ENCODE measurements at regions not wholly inside any gene's neighbourhood (a gene's known extent, or its start where the extent isn't known, plus 50 kb on each side); places are given as distances from the start of the nearest gene placed in this dataset.
"Not testable (repeated sequence)": the region's sequence is repeated elsewhere in the genome, so short reads cannot be mapped to it uniquely, and the experiment has no call there.

DNA sequence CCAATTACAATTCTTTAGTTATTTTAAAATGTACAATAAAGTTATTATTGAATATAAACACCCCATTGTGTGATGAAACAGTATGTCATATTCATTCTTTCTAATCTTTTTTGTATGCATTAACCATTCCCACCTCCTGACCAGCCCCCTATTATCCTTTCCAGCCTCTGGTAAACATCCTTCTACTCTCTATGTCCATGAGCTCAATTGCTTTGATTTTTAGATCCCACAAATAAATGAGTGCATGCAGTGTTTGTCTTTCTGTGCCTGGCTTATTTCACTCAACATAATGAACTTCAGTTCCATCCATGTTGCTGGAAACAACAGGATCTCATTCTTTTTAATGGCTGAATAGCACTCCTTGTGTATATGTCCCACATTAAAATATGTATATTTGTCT, 1858.9 kb upstream of the C9orf72 start:
- Histone ChIP-seq H3K79me1 (replicated peaks; ENCODE audit: low read length, poor library complexity, severe bottlenecking) (no peaks in the 10 kb centered on the region), H4K91ac (ENCODE audit: low read length) (no peak overlapping the region), H3K14ac (ENCODE audit: low read length in 2 of 2) (no peak overlapping the region), H3K36me3 (ENCODE audit: control insufficient read depth in 1 of 2, insufficient read depth in 2 of 2, low read depth in 1 of 2, low read length in 2 of 2) (no peaks in the 10 kb centered on the region), H3K9me3 (ENCODE audit: control insufficient read depth, low read length) (peaks cover 14% of the 10 kb centered on the region), H2BK5ac (ENCODE audit: low read depth, low read length, poor library complexity, severe bottlenecking) (no peak overlapping the region), H2BK15ac (ENCODE audit: low read depth, poor library complexity, severe bottlenecking) (no peak overlapping the region), H3K23ac (ENCODE audit: low read length in 2 of 2) (no peak overlapping the region), H2BK120ac (ENCODE audit: low read depth, low read length) (no peak overlapping the region), H3K4me2 (ENCODE audit: low read length, poor library complexity, severe bottlenecking) (no peak overlapping the region), H3K4me1 (ENCODE audit: control insufficient read depth, insufficient read depth, low read depth, low read length) (no peaks in the 10 kb centered on the region), H3K27me3 (ENCODE audit: control insufficient read depth in 1 of 2, insufficient read depth in 1 of 2, low read length in 2 of 2) (no peaks in the 10 kb centered on the region), H3K27ac (ENCODE audit: low read length, poor library complexity, severe bottlenecking) (no peak overlapping the region), H2BK12ac (ENCODE audit: low read length in 2 of 2) (no peak overlapping the region), H3K4ac (ENCODE audit: low read depth in 1 of 2, low read length in 2 of 2) (no peak overlapping the region), H3K4me3 (ENCODE audit: insufficient read depth in 1 of 2, low read depth in 1 of 2, low read length in 2 of 2) (no peak overlapping the region), H3K9ac (ENCODE audit: low read length) (no peak overlapping the region), H2AFZ (ENCODE audit: low read depth, low read length) (no peak overlapping the region), H3K18ac (ENCODE audit: low read depth in 1 of 2, low read length in 2 of 2) (no peak overlapping the region), H2AK5ac (ENCODE audit: low read length, severe bottlenecking) (no peak overlapping the region), H4K8ac (ENCODE audit: low read length) (no peak overlapping the region)
- DNase-seq = no peak

DNA sequence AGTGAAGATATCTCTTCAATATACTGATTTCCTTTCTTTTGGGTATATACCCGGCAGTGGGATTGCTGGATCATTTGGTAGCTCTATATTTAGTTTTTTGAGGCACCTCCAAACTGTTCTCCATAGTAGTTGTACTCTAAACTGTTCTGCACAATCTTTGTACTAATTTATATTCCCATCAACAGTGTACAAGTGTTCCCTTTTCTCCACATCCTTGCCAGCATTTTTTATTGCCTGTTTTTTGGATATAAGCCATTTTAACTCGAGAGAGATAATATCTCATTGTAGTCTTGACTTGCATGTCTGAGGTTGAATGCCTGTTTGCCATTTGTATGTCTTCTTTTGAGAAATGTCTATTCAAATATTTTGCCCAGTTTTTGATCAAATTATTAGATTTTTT, 1859.4 kb upstream of the C9orf72 start:
- H4K8ac ChIP-seq (ENCODE audit: low read length); H3K27ac ChIP-seq (ENCODE audit: low read length, poor library complexity, severe bottlenecking); H3K9ac ChIP-seq (ENCODE audit: low read length); H3K23ac ChIP-seq (ENCODE audit: low read length in 2 of 2); H2BK15ac ChIP-seq (ENCODE audit: low read depth, poor library complexity, severe bottlenecking); H3K79me1 ChIP-seq (replicated peaks; ENCODE audit: low read length, poor library complexity, severe bottlenecking); H3K36me3 ChIP-seq (ENCODE audit: control insufficient read depth in 1 of 2, insufficient read depth in 2 of 2, low read depth in 1 of 2, low read length in 2 of 2); H2BK5ac ChIP-seq (ENCODE audit: low read depth, low read length, poor library complexity, severe bottlenecking); H2BK12ac ChIP-seq (ENCODE audit: low read length in 2 of 2); H2BK120ac ChIP-seq (ENCODE audit: low read depth, low read length); H3K4me2 ChIP-seq (ENCODE audit: low read length, poor library complexity, severe bottlenecking); H3K4ac ChIP-seq (ENCODE audit: low read depth in 1 of 2, low read length in 2 of 2); H2AFZ ChIP-seq (ENCODE audit: low read depth, low read length); H3K14ac ChIP-seq (ENCODE audit: low read length in 2 of 2); H3K27me3 ChIP-seq (ENCODE audit: control insufficient read depth in 1 of 2, insufficient read depth in 1 of 2, low read length in 2 of 2); H3K4me3 ChIP-seq (ENCODE audit: insufficient read depth in 1 of 2, low read depth in 1 of 2, low read length in 2 of 2); H3K18ac ChIP-seq (ENCODE audit: low read depth in 1 of 2, low read length in 2 of 2); H2AK5ac ChIP-seq (ENCODE audit: low read length, severe bottlenecking); H4K91ac ChIP-seq (ENCODE audit: low read length); H3K4me1 ChIP-seq (ENCODE audit: control insufficient read depth, insufficient read depth, low read depth, low read length); DNase-seq: not testable (repeated sequence)
- H3K9me3 ChIP-seq (ENCODE audit: control insufficient read depth, low read length) = peaks cover 14% of the 10 kb centered on the region
- 100% methylated on average over 1 of the region's 2 CpGs for WGBS

DNA sequence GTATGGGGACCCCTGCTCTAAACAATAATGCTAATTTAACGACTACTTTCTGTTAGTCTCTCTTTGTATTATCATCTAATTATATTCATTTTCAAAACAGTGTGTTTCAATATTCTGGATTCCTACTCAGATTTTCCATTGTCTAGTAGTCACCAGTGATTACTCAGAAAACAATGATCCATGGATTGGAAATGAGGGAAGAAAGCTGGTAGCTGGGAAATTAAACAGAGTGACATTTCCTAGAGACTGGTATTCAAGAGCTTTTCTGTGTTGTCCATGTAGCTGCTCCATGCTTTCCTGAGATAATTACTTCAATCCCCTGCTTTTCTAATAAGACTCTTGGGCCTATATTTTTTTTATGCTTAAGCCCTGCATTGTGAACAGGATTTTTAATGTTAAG, 1862.1 kb upstream of the C9orf72 start:
- no peak overlapping the region for H3K4me3 ChIP-seq (ENCODE audit: insufficient read depth in 1 of 2, low read depth in 1 of 2, low read length in 2 of 2)
- peak overlapping the region in 1 of 2 experiments; percentile 70 for H3K18ac ChIP-seq (ENCODE audit: low read depth in 1 of 2, low read length in 2 of 2)
- no peak overlapping the region for H2BK120ac ChIP-seq (ENCODE audit: low read depth, low read length)
- no peak overlapping the region for H2BK12ac ChIP-seq (ENCODE audit: low read length in 2 of 2)
- no peak overlapping the region for H3K14ac ChIP-seq (ENCODE audit: low read length in 2 of 2)
- H3K27me3 ChIP-seq (ENCODE audit: control insufficient read depth in 1 of 2, insufficient read depth in 1 of 2, low read length in 2 of 2) = no peaks in the 10 kb centered on the region
- no peak overlapping the region for H3K4ac ChIP-seq (ENCODE audit: low read depth in 1 of 2, low read length in 2 of 2)
- no peak overlapping the region for H4K91ac ChIP-seq (ENCODE audit: low read length)
- no peak overlapping the region for H2BK5ac ChIP-seq (ENCODE audit: low read depth, low read length, poor library complexity, severe bottlenecking)
- no peaks in the 10 kb centered on the region for H3K36me3 ChIP-seq (ENCODE audit: control insufficient read depth in 1 of 2, insufficient read depth in 2 of 2, low read depth in 1 of 2, low read length in 2 of 2)
- peaks cover 3% of the 10 kb centered on the region for H3K9me3 ChIP-seq (ENCODE audit: control insufficient read depth, low read length)
- H3K9ac ChIP-seq (ENCODE audit: low read length) = no peak overlapping the region
- no CpG with 5 or more reads among the region's 1 CpG for WGBS
- no peaks in the 10 kb centered on the region for H3K4me1 ChIP-seq (ENCODE audit: control insufficient read depth, insufficient read depth, low read depth, low read length)
- H3K27ac ChIP-seq (ENCODE audit: low read length, poor library complexity, severe bottlenecking) = no peak overlapping the region
- no peak overlapping the region for H2AFZ ChIP-seq (ENCODE audit: low read depth, low read length)
- no peaks in the 10 kb centered on the region for H3K79me1 ChIP-seq (replicated peaks; ENCODE audit: low read length, poor library complexity, severe bottlenecking)
- H3K23ac ChIP-seq (ENCODE audit: low read length in 2 of 2) = no peak overlapping the region
- no peak overlapping the region for H2AK5ac ChIP-seq (ENCODE audit: low read length, severe bottlenecking)
- no peak overlapping the region for H3K4me2 ChIP-seq (ENCODE audit: low read length, poor library complexity, severe bottlenecking)
- H2BK15ac ChIP-seq (ENCODE audit: low read depth, poor library complexity, severe bottlenecking) = no peak overlapping the region
- H4K8ac ChIP-seq (ENCODE audit: low read length) = no peak overlapping the region
- no peak for DNase-seq

DNA sequence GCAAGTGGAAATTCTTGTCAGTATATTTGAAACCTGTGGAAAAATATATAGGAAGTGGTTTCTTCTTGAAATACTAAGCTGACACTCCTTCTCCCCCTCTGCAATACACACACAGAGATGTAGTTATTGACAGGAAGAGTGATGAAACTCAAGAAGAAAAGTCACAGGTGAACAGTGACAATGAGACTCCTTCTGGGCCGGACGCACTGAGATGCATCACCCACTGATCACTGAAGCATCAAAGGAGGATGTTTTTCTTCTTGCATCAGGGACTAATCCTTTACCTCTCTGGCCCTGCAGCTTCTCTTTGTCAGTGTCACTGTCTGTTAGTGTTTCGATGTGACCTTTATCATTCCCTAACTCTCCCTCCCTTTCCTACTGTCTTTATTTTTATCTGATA, 1864.2 kb upstream of the C9orf72 start:
- H3K27me3 ChIP-seq (ENCODE audit: control insufficient read depth in 1 of 2, insufficient read depth in 1 of 2, low read length in 2 of 2) = no peaks in the 10 kb centered on the region
- H3K27ac ChIP-seq (ENCODE audit: low read length, poor library complexity, severe bottlenecking) = no peak overlapping the region
- no peak overlapping the region for H3K4me2 ChIP-seq (ENCODE audit: low read length, poor library complexity, severe bottlenecking)
- H2AK5ac ChIP-seq (ENCODE audit: low read length, severe bottlenecking) = no peak overlapping the region
- H3K79me1 ChIP-seq (replicated peaks; ENCODE audit: low read length, poor library complexity, severe bottlenecking) = no peaks in the 10 kb centered on the region
- no peak overlapping the region for H2BK5ac ChIP-seq (ENCODE audit: low read depth, low read length, poor library complexity, severe bottlenecking)
- no peak overlapping the region for H3K4me3 ChIP-seq (ENCODE audit: insufficient read depth in 1 of 2, low read depth in 1 of 2, low read length in 2 of 2)
- H3K36me3 ChIP-seq (ENCODE audit: control insufficient read depth in 1 of 2, insufficient read depth in 2 of 2, low read depth in 1 of 2, low read length in 2 of 2) = no peaks in the 10 kb centered on the region
- no peak overlapping the region for H2AFZ ChIP-seq (ENCODE audit: low read depth, low read length)
- H3K4me1 ChIP-seq (ENCODE audit: control insufficient read depth, insufficient read depth, low read depth, low read length) = no peaks in the 10 kb centered on the region
- H3K14ac ChIP-seq (ENCODE audit: low read length in 2 of 2) = no peak overlapping the region
- no peak overlapping the region for H3K23ac ChIP-seq (ENCODE audit: low read length in 2 of 2)
- H3K4ac ChIP-seq (ENCODE audit: low read depth in 1 of 2, low read length in 2 of 2) = no peak overlapping the region
- no peak overlapping the region for H3K18ac ChIP-seq (ENCODE audit: low read depth in 1 of 2, low read length in 2 of 2)
- 95% methylated on average over 3 of the region's 3 CpGs for whole genome bisulfite sequencing
- H3K9ac ChIP-seq (ENCODE audit: low read length) = no peak overlapping the region
- no peak overlapping the region for H4K91ac ChIP-seq (ENCODE audit: low read length)
- DNase-seq = no peak
- H2BK120ac ChIP-seq (ENCODE audit: low read depth, low read length) = no peak overlapping the region
- H4K8ac ChIP-seq (ENCODE audit: low read length) = no peak overlapping the region
- H2BK15ac ChIP-seq (ENCODE audit: low read depth, poor library complexity, severe bottlenecking) = no peak overlapping the region
- no peaks in the 10 kb centered on the region for H3K9me3 ChIP-seq (ENCODE audit: control insufficient read depth, low read length)
- H2BK12ac ChIP-seq (ENCODE audit: low read length in 2 of 2) = no peak overlapping the region
